B cell (primary cell): ENCODE measurements at regions not wholly inside any gene's neighbourhood (a gene's known extent, or its start where the extent isn't known, plus 50 kb on each side); places are given as distances from the start of the nearest gene placed in this dataset.

Source experiments
- ATAC-seq: fragments of 200-7000 bp; cut with Tn5 transposase; one replicate; pipeline ENCODE4 v1.10.0; 2021; ENCODE audit warnings: low read depth, mild to moderate bottlenecking, moderate number of reproducible peaks, moderate library complexity
- CTCF ChIA-PET: fragments of 350-600 bp; sonication (Branson Sonifier 250); formaldehyde crosslinking; loops from one replicate; lab custom pipeline; 2021; ENCODE audit warnings: antibody characterized with exemption, inconsistent platforms; lab: Charles Lee
- POLR2A ChIA-PET: fragments of 350-600 bp; sonication (Branson Sonifier 250); formaldehyde crosslinking; loops from one replicate; lab custom pipeline; 2021; ENCODE audit warnings: antibody characterized with exemption; lab: Charles Lee
- DNase-seq: peaks from one replicate; pipeline ENCODE4 v3.0.0; 2013
- H2AFZ ChIP-seq: 2 replicates; pipeline ENCODE4 v1.6.1; 2012; ENCODE audit warnings: mild to moderate bottlenecking, low read depth, low read length; ENCODE audit not compliant: insufficient read depth, poor library complexity, severe bottlenecking
- H3K27ac ChIP-seq, 2 donors: 1 replicate in 1 of 2; 2 replicates in 1 of 2; pipeline ENCODE4 v1.5.1; 2012 to 2013; ENCODE audit warnings: low read length in 2 of 2, mild to moderate bottlenecking in 2 of 2, moderate library complexity in 1 of 2
- H3K27me3 ChIP-seq, 4 experiments: fragments of 200-600 bp in 1 of 4; sonication (generic) in 1 of 4; replicated peaks in 1 of 4; 1 replicate in 2 of 4; 2 replicates in 2 of 4; pipeline versions ENCODE4 v1.6.1 to v1.7.0; 2013 to 2016; ENCODE audit warnings: low read length in 3 of 4, mild to moderate bottlenecking in 2 of 4, mixed read lengths in 1 of 4, moderate library complexity in 1 of 4; ENCODE audit not compliant: insufficient read depth in 4 of 4, control insufficient read depth in 3 of 4; ENCODE audit errors: control extremely low read depth in 1 of 4
- H3K36me3 ChIP-seq, 2 experiments: replicated peaks in 1 of 2; 1 replicate in 1 of 2; 2 replicates in 1 of 2; pipeline versions ENCODE4 v1.6.1 to v1.7.1; 2013; ENCODE audit warnings: low read length in 1 of 2; ENCODE audit not compliant: insufficient read depth in 2 of 2, control insufficient read depth in 1 of 2; ENCODE audit errors: control extremely low read depth in 1 of 2, extremely low read depth in 1 of 2
- H3K4me1 ChIP-seq, 2 donors: fragments of 200-600 bp in 1 of 2; sonication (generic) in 1 of 2; 1 replicate in 1 of 2; 2 replicates in 1 of 2; pipeline versions ENCODE4 v1.5.1 to v1.6.1; 2013 to 2017; ENCODE audit warnings: low read length in 2 of 2; ENCODE audit not compliant: control insufficient read depth in 2 of 2, insufficient read depth in 2 of 2
- H3K4me2 ChIP-seq: replicated peaks from 2 replicates; pipeline ENCODE3; 2012; ENCODE audit warnings: mild to moderate bottlenecking, low read depth, low read length; ENCODE audit not compliant: poor library complexity, severe bottlenecking
- H3K4me3 ChIP-seq, 5 experiments: fragments of 200-600 bp in 1 of 5; sonication (generic) in 1 of 5; 1 replicate in 3 of 5; 2 replicates in 2 of 5; pipeline versions ENCODE4 v1.5.1 to v1.7.0; 2011 to 2016; ENCODE audit warnings: low read length in 4 of 5, mild to moderate bottlenecking in 4 of 5, low read depth in 2 of 5, control low read depth in 1 of 5, moderate library complexity in 1 of 5; ENCODE audit not compliant: insufficient read depth in 1 of 5; ENCODE audit errors: control extremely low read depth in 1 of 5, extremely low read depth in 1 of 5
- H3K79me2 ChIP-seq: fragments of 200-600 bp; sonication (generic); one replicate; pipeline ENCODE4 v1.6.0; 2016; ENCODE audit warnings: low read length; ENCODE audit not compliant: control insufficient read depth, insufficient read depth
- H3K9ac ChIP-seq: fragments of 200-600 bp; sonication (generic); 2 replicates; pipeline ENCODE4 v1.6.1; 2017; ENCODE audit warnings: mild to moderate bottlenecking, low read length, moderate library complexity
- H3K9me3 ChIP-seq, 3 donors: one replicate each; pipeline versions ENCODE4 v1.6.1 to v1.7.1; 2013; ENCODE audit warnings: low read length in 2 of 3; ENCODE audit not compliant: control insufficient read depth in 2 of 3, insufficient read depth in 1 of 3; ENCODE audit errors: control extremely low read depth in 1 of 3
- H4K20me1 ChIP-seq: 2 replicates; pipeline ENCODE4 v1.6.0; 2012; ENCODE audit warnings: mild to moderate bottlenecking, low read length; ENCODE audit not compliant: insufficient read depth, control insufficient read depth, poor library complexity, severe bottlenecking
- H3K27ac Mint-ChIP-seq: one replicate; pipeline ENCODE4 v1.8.0; 2021; ENCODE audit warnings: mixed read lengths
- H3K27me3 Mint-ChIP-seq: one replicate; pipeline ENCODE4 v1.8.0; 2021; ENCODE audit warnings: mixed read lengths
- H3K4me1 Mint-ChIP-seq: one replicate; pipeline ENCODE4 v1.8.0; 2021; ENCODE audit warnings: mixed read lengths
- H3K4me3 Mint-ChIP-seq: one replicate; pipeline ENCODE4 v1.8.0; 2021; ENCODE audit warnings: mixed read lengths
- H3K9me3 Mint-ChIP-seq: one replicate; pipeline ENCODE4 v1.8.0; 2022; ENCODE audit warnings: mixed read lengths; ENCODE audit not compliant: insufficient read depth
- CTCF ChIP-seq: fragments of 200-600 bp; IDR thresholded peaks from one replicate; pipeline ENCODE4 v1.8.0; 2022; ENCODE audit warnings: antibody characterized with exemption, mild to moderate bottlenecking
- EZH2 ChIP-seq: IDR thresholded peaks from 2 replicates; pipeline ENCODE4 v1.6.1; 2012; ENCODE audit warnings: borderline replicate concordance, low read depth, mild to moderate bottlenecking, moderate library complexity, low read length; ENCODE audit not compliant: insufficient read depth, poor library complexity, severe bottlenecking
- WGBS: methylation state at CpG from one replicate; pipeline ENCODE4 v1.1.5; 2013; ENCODE audit warnings: missing lambda C conversion rate; ENCODE audit not compliant: insufficient coverage; 5-methylcytosine and 5-hydroxymethylcytosine counted together
- intact Hi-C: fragments of 100-400 bp; cut with micrococcal nuclease; formaldehyde crosslinking; loops from one replicate; pipeline ENCODE4 v1.10.0; 2022

- no peak overlapping the region for H3K4me2 ChIP-seq
- POLR2A ChIA-PET: no interaction called here
- peaks cover 0 to 3% (median 0%) of the 10 kb centered on the region in 3 donors for H3K9me3 ChIP-seq
- Mint-ChIP-seq H3K4me3 (no peak overlapping the region), H3K27ac (no peak overlapping the region), H3K9me3 (peaks cover 4% of the 10 kb centered on the region), H3K27me3 (no peaks in the 10 kb centered on the region), H3K4me1 (no peaks in the 10 kb centered on the region)
- no peaks in the 10 kb centered on the region for H3K36me3 ChIP-seq
- DNase-seq: no peak
- TF ChIP-seq EZH2: no peak
- TF ChIP-seq CTCF: no peak
- 54% methylated on average over 3 of the region's 4 CpGs for WGBS
- H3K27ac ChIP-seq: no peak overlapping the region
- no peak overlapping the region for H3K9ac ChIP-seq
- ATAC-seq: no peak
- H3K79me2 ChIP-seq: no peaks in the 10 kb centered on the region
- H3K4me1 ChIP-seq: no peaks in the 10 kb centered on the region
- no peak overlapping the region for H3K4me3 ChIP-seq
- intact Hi-C loops: no loop called here
- H3K27me3 ChIP-seq: no peaks in the 10 kb centered on the region
- no peak overlapping the region for H2AFZ ChIP-seq
- no peaks in the 10 kb centered on the region for H4K20me1 ChIP-seq
- CTCF ChIA-PET: no interaction called here
Measured at GRCh38 chr16:6560306-6561100, 772.1 kb upstream of the RBFOX1 start.

GRCh38 chr16:6558661-6559060, 774.0 kb upstream of the RBFOX1 start:
- H3K27ac Mint-ChIP-seq: no peak overlapping the region
- H3K4me1 ChIP-seq: no peaks in the 10 kb centered on the region
- no peak overlapping the region for H3K4me3 Mint-ChIP-seq
- no peak for TF ChIP-seq EZH2
- no peak for TF ChIP-seq CTCF
- no peaks in the 10 kb centered on the region for H3K36me3 ChIP-seq
- no peak overlapping the region for H2AFZ ChIP-seq
- 10% methylated on average over 6 of the region's 7 CpGs for WGBS
- CTCF ChIA-PET: no interaction called here
- DNase-seq: no peak
- H3K9me3 ChIP-seq: peaks cover 0 to 3% (median 0%) of the 10 kb centered on the region in 3 donors
- no peaks in the 10 kb centered on the region for H4K20me1 ChIP-seq
- H3K9ac ChIP-seq: no peak overlapping the region
- H3K27me3 Mint-ChIP-seq: no peaks in the 10 kb centered on the region
- no peaks in the 10 kb centered on the region for H3K9me3 Mint-ChIP-seq
- H3K79me2 ChIP-seq: no peaks in the 10 kb centered on the region
- no peak overlapping the region for H3K4me3 ChIP-seq
- ATAC-seq: no peak
- no peak overlapping the region for H3K4me2 ChIP-seq
- intact Hi-C loops: no loop called here
- no peaks in the 10 kb centered on the region for H3K27me3 ChIP-seq
- POLR2A ChIA-PET: no interaction called here
- no peaks in the 10 kb centered on the region for H3K4me1 Mint-ChIP-seq
- no peak overlapping the region for H3K27ac ChIP-seq
